OCI-LY7 (cell line): ENCODE measurements at regions not wholly inside any gene's neighbourhood (a gene's known extent, or its start where the extent isn't known, plus 50 kb on each side); places are given as distances from the start of the nearest gene placed in this dataset.

Experiments used
- CTCF ChIP-seq: fragments of 200-600 bp; sonication (generic); conservative IDR thresholded peaks from 2 replicates; pipeline ENCODE4 v1.5.1; 2014; ENCODE audit warnings: mild to moderate bottlenecking, antibody characterized with exemption, low read length, moderate library complexity, mixed read lengths
- EZH2phosphoT487 ChIP-seq: fragments of 200-600 bp; sonication (generic); IDR thresholded peaks from 2 replicates; pipeline ENCODE4 v1.6.1; 2018; ENCODE audit warnings: low read depth, borderline replicate concordance, mild to moderate bottlenecking, mixed run types, antibody characterized with exemption, low read length, moderate library complexity, mixed read lengths

DNA sequence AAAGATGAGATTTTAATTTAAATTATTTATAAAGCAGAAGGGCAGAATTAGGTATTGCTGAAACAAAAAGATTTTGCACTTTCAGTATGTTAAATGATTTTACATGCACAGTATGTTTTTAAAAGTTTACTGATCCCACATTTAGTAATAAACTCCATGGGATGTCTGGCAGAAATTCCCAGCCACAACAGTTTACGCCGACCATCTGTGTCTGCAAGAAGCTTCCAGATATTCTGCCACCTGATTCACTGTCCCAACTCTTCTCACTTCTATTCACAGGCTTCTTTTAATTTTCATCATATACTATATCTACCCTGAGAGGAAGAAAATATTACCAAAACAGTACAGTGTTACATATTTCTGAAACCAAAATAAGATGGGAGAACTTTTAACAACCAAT lies 115.8 kb upstream of the IQCM start:
- TF ChIP-seq CTCF (no peak), EZH2phosphoT487 (no peak)
